HG02870 (cell line): ENCODE measurements at regions not wholly inside any gene's neighbourhood (a gene's known extent, or its start where the extent isn't known, plus 50 kb on each side); places are given as distances from the start of the nearest gene placed in this dataset.

Experiments used
- ATAC-seq: cut with Tn5 transposase; IDR thresholded peaks from one replicate; pipeline ENCODE4 v1.9.1; 2021; ENCODE audit warnings: mild to moderate bottlenecking, moderate library complexity; ENCODE audit not compliant: unreplicated experiment

GRCh38 chr18:54531402-54532065, 59.5 kb upstream of the DYNAP start:
- ATAC-seq = no peak

- ATAC-seq = no peak
These were observed 58.8 kb upstream of the DYNAP start for GRCh38 chr18:54532222-54532621.

GRCh38 chr18:54532962-54533361, 58.1 kb upstream of the DYNAP start:
- ATAC-seq = no peak
